GM21526 (cell line): ENCODE measurements at regions not wholly inside any gene's neighbourhood (a gene's known extent, or its start where the extent isn't known, plus 50 kb on each side); places are given as distances from the start of the nearest gene placed in this dataset.
"Not testable (repeated sequence)": the region's sequence is repeated elsewhere in the genome, so short reads cannot be mapped to it uniquely, and the experiment has no call there.

Source experiments
- ATAC-seq: cut with Tn5 transposase; IDR thresholded peaks from one replicate; pipeline ENCODE4 v1.9.1; 2021; ENCODE audit warnings: moderate library complexity; ENCODE audit not compliant: unreplicated experiment, low FRiP score

DNA sequence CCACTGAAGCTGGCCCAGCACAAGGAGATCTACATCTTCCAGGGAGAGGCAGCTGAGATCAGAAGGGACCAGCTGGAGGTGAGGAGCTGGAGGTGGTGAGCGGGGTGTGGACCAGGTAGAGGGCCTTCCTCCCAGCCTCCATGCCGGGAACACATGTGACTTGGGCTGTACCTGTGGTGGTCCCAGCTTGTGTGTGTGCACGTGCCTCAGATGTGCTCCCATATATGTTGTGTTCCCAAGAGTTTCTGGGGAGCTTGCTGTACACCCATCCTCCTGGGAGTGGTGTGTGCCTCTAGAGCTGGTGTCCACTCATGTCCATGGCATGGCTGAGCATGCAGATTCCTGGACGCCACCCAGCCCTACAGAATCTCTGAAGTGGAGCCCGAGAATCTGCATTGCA, 183.7 kb upstream of the AKAP13 start:
- ATAC-seq, result not testable (repeated sequence)

DNA sequence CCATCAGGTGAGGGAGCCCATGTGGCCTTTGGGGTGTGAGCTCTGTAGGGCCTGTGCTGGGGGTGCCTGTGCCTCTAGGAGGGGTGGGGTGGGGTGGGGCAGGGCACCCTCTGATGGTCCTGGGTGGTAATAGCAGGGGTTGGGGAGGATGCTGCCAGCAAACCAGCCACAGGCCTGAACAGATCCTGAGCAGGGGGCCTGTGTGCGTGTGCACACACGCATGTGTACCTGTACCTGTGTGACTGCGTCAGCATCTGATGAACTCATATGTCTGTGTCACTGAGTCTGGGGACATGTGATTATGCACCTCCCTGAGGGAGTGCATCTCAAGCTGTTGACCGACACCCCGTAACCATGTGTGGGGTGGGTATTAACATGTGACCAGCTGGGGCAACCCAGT, 182.8 kb upstream of the AKAP13 start:
- not testable (repeated sequence) for ATAC-seq

DNA sequence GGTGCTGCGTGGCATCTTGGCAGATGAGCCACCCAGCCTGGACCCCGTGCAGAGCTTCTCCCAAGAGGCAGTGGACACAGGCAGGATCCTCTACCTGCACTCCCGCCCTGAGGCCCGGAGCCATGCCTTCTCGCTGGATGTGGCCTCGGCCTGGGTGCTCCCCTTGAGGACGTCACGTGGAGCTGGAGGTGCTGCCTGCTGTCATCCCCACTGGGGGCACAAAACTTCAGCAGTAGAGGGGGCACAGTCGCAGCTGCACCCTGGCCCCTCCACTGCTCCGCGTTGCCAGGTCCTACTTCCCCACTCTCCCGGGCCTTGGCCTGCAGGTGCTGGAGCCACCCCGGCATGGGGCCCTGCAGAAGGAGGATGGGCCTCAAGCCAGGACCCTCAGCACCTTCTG, 182.0 kb upstream of the AKAP13 start:
- ATAC-seq, result not testable (repeated sequence)

DNA sequence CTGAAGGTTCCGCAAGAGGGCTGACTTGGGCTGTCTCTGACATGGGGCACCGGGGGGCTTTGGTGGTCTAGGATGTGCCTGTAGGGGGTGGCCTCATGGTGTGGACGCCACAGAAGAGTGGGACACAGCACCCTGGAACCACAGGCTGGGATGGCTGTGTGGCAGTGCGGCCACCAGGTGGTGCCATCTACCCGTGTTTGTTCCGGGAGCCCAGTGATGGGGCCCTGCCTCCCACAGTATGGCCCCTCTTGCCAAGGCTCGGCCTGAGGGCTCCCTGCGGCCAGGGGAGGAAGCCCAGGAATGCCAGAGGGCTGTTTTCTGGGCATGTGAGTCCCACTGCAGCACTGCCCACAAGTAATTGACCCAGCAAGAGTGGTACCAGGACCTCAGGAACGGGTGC, 180.2 kb upstream of the AKAP13 start:
- ATAC-seq, result peak; percentile 94

DNA sequence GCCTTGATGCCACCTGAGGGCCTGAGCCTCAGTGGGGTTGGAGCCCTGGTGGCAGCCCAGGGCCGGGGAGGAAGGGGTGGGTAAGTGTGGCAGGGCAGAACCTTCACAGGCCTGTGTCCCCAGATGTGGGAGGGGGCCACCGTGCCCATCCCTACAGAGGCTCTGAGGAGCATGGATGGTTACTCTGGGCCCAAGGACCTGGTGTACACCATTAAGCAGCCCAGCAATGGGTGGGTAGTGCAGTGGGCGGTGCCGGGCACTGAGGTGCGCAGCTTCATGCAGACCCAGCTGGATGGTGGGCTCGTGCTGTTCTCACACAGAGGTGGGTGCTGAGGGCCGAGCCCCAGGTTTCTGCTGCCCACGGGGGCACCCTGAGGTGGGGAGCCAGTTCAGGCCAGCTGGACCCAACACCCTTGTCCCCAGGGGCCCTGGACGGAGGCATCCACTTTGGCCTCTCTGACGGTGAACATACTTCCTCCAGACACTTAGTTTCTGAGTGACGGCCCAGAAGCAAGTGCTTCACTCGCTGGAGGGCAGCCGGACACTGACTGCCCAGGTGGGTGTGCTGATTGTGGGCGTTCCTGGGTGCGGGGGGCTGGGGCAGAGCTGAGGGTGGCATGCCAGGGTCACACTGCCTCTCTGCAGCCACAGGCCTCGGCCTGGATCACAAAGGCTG, 179.1 kb upstream of the AKAP13 start:
- not testable (repeated sequence) for ATAC-seq

DNA sequence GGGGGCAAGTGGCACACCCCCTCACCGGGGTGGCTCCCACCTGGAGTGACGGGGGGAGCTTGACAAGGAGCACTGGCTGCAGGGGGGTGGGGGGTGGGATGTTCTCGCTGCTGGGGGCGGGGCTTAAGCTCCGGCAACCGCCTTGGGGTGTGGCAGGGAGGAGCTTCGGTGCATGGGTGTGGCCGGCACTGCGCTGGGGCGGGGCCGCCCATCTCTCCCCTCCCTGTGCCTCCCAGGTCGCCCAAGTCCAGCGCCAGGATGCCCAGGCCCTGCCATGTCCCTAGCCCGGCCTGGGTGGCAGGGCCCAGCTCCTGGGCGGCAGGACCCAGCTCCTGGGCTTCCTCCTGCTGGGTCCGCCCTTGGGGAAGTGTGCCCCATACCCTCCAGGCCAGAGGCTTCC, 175.9 kb upstream of the AKAP13 start:
- not testable (repeated sequence) for ATAC-seq

DNA sequence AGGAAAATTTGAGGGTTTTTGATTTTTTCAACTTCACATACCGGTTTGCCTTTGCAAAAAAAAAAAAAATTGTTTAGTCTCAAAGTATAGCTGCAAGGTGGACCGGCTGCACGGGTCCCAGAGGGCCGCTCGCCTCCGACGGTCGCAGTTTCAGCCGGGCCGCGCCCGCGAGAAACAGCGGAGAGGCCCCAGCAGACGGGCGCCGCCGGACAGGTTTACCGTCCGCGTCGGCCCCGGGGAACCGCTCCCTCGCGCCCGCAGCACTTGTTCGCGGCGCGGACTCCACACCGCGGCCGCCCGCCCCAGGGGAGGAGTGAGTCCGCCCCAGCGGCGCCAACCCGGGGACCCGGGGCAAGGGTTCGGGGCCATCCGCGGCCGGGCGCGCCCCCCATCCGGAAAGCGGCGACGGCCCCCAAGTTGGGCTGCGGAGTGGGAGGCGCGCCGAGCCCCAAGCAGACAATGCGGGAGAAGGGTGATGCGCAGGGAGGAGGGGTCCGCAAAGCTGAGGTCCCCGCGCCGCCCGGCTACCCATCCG, 146.5 kb upstream of the AKAP13 start:
- ATAC-seq, result not testable (repeated sequence)

DNA sequence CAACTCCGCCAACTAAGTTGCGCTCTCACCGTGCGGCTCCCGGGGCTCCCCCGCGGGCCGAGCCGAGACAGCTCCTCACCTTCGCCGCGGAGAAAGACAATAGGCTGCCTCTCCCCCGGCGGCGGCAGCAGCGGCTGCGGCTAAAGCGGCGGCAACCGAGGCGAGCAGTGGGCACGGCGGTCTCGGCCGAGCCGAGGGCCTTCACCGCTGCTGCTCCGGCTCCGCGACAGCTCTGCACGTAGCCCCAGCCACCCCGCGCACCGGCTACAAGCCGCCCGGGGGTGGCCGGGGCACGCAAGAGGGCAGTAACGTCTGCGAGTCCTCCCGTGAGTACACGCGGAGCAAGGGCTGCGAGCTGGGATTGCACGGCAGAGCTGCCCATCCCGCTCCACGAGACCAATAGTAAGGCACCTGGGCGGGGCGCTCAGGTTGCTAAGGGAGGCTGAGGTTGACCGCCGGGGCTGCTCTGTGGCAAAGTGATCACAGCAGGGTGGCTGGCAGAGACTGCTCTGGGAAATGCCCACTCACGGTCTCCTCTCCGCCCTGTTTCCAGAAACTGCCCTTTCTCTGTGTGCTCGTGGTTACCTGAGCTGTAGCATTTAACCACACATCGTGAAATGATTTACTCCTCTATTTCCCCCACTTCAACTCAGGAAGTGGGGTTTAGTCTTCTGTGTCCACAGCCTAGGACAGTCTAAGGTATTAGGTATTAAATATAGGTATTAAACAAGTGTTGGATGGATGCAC, 145.8 kb upstream of the AKAP13 start:
- not testable (repeated sequence) for ATAC-seq

DNA sequence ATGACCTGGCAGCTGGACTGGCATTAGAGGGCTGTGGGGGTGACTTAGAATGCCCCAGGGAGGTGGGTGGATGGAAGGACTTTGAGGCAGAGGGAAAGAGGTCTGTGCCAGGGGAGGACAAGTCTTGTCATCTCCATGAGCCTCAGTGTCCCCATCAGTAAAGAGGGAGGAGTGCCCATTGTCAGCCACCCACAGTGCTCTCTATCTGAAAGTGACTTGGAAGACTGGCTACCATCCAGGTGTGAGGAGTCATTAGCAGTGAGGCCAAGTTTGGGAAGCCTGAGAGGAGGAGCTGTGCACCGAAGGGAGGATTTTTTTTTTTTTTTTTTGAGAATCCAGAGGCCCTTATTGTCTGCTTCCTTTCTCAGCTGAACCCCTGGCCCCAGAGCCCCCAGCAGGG, 136.3 kb upstream of the AKAP13 start:
- ATAC-seq, result not testable (repeated sequence)

DNA sequence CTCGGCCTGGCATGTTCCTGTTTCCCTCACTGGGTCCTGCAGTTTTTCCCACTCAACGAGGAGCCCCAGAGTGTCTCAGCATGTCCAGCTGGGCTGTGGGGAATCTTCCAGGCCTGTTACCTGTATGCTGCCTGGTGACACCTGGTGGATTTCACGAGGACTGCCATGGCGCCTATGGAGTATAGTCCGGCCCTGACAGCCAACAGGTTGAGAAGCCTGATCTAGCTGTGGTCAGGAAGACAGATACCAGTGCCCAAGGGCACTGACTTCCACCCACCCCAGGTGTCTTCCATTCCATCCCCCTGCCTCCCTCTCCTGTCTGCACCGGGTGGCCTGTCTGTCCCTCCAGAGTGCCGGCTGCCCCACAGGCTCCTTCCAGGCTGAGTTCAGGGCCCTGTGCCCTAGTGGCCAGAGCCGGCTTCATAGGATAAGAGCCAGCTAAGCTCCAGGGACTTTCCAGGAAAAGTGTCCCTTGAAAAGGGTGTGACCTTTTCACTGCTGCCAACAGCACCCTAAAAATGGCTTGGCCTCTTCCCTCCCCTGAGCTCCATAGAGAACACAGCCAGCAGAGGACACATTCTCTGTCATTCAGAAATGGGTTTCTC, 129.4 kb upstream of the AKAP13 start:
- not testable (repeated sequence) for ATAC-seq

DNA sequence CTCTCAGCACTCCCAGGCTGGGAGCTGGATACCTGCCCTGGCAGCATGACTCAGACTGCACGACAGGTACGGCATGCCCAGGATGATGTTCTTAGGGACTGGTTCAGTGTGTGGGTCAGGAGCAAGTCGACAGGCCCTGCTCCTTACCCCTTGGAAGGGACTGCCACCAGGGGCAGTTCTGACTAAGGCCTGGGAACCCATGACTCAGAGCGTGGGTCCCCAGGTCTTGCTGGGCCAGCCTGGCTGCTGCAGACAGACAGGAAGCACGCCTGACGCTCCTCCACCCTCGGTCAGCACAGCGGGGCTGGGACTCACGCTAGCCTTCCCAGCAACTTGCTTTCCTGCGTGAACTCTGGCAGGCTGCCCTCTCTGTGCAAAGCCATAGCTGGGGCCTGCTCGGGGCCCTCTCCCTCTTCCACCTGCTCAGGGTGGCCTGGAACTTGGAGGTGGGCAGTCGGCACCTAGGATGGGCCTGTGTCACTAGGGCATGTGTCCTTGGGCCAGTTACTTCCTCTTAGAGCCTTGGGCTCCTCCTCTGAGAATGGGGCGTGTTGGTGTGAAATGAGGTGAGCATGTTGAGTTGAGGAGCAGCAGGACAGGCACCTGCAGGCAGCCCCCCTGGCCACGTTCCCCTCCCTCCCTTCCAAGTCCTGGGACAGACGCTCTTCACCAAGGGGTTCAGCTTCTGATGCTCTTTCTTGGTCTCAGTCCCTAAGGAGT, 127.0 kb upstream of the AKAP13 start:
- ATAC-seq, result peak; percentile 52

DNA sequence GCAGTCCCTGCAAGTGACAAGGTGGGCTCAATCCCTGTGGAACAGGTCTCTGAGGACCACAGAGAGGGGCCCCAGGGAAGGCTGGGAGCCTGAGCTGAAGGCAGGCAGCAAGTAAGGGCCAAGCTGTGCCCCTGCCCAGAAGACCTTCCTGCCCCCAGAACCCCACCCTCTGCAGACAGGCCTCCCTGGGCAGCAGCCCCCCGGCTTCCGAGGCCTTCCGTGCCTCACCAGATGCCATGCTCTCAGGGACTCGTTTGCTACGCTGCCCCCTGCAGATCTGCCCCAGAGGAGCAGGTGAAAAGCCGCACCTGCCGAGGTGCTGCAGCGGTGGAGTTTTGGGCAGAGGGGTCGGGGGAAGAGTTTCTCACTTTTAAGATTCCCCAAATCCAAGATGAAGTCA, 125.4 kb upstream of the AKAP13 start:
- not testable (repeated sequence) for ATAC-seq

DNA sequence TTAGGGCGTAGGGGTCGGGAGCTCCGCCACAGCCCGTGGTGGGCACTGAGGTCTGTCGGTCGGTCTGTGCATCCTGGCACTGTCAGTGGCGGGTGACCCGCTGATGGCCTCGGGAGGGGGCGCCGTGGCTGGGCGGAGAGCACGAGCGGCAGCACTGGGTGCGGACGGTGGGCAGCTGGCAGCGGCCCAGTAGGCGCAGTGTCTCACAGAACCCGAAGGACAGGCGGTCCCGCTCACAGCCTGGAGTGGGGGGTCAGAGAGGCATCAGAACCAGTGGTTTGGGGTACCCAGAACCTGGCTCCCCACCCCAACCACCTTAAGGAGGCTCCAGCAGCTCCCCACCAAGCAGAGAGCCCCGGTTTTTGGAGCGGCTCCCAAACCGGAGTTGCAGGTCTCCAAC, 124.9 kb upstream of the AKAP13 start:
- not testable (repeated sequence) for ATAC-seq

DNA sequence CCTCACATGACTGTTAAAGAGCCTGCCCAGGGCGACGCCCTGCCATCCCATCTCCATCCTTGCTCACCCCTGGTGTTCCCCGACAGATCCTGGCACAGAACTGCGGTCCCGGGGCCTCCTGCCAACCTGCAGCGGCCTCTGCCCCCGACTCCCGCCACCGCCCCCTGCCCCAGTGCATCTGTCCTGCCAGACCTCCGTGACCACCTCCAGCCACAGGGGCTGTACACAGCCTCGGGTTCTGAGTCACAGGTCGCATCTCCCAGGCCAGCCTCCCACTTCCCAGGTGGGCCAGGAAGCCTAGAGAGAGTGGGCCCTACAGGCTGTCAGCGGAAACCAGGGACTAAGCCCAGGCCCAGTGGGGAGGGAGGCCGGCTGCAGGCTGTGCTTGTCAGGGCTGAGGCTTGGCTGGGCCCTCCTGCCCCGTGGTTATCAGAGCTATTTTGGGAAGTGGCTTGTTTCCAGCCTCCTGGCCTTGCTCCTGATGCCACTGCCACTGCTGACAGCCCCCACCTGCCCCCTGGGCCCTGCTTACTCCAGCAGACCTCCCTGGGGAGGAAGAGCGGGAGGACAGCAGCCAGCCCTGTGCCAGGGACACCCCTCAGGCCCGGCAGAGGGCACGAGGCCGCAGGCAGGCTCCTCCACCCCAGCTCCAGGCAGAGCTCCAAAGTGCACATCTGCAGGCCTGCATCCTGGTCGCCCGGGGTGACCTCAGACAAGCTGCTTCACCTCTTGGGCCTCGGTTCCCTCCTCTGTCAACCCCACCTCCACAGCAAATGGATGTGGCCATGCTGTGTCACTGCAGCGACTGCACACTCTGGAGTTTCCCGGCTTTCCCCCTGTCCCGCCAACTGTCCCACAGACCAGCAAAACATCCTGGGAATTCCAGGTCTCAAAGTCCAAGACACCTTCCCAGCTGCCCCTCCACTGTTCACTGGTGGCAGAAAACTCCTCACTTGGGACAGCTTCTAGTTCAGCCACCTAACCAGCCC, 124.1 kb upstream of the AKAP13 start:
- ATAC-seq, result not testable (repeated sequence)

DNA sequence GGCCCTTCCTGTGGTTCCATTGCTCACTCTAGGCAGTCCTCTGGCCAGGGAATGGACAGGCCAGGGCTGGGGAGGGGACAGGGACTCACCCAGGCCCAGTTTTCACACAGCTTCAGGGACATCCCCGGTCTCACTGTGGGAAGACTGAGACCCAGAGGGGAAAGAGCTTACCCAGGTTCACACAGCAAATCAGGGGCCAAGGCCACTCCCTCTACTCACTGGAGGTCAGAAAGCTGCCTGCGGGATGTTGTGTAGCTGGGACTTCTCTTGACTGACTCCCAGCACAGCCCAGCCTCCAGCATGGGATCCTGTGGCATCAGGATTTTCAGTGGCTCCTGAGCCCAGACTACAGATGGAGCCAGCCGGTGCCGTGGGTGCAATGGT, 122.3 kb upstream of the AKAP13 start:
- not testable (repeated sequence) for ATAC-seq

DNA sequence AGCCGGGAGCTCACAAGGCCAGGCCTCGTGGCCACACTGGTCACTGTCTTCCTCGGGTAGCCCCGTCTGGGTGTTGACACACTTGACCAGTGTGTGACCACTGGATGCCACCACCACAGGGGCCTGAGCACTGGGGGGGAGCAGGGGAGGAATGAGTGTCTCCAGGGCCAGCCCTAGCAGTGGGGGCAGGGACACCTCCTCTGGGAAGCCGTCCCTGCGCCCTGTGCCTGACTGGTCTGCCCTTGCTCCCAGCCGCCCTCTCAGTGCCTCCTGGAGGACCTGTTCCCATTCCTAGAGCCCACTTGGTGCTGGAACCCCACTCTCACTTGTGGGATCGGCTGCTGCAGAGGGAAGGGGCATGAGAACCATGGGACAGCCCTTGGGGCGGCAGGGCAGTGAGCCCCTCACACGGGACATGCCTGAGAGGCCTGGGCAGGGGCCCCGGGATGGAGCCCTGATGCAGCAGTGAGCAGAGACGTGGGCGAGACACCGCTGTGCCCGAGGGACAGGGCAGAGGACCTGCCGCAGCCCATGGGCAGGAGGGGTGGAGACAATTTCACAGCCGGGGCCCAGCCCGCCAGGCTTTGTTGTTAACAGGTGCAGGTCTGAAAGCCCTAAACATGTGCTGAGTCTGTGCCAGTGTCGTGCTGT, 121.7 kb upstream of the AKAP13 start:
- ATAC-seq, result not testable (repeated sequence)

DNA sequence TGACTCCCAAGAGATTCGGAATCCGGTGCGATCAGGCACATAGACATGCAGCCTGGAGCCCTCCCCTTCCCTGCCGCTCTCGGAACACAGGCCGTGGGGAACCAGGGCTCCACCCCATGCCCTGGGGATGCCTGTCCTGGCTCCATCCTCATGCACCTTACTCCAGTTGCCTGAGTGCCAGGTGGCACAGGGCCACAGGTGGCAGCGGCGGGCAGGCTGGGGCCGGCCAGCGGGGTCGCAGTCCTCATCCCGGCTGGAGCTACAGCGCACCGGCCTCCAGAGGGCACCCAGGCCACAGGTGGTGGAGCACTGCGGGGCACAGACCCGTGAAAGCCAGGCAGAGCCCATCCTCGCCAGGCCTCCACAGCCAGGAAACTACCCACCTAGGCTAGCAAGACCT, 119.9 kb upstream of the AKAP13 start:
- ATAC-seq, result not testable (repeated sequence)

DNA sequence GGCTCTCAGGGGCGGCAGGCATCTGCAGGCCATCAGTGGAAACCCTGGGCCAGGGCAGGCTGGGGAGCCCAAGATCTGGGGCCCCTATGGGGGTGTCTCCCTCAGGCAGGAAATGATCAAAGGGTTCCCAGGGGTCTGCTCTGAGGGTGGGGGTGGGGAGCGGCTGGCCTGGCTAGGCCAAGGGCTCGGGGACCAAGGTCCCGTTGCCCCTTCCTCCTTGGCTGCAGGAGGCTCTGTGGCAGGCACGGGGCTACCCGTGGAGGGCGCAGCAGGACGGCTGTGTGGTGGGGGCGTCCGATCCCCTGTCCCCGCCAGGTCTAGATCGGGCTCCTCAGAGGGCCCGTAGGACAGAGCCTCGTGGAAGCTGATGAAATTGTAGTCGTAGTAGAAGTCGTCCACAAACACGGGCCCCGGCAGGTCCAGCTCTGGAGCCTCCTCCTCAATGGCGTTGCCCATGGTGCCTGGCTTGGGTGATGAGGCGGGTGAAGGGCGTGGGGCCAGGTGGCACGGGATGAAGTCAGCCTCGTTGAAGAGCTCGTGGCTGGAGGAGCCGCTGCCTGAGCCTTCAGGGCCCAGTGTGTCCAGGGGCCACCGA, 117.8 kb upstream of the AKAP13 start:
- ATAC-seq, result not testable (repeated sequence)
